HEK293 (cell line): ENCODE measurements at regions not wholly inside any gene's neighbourhood (a gene's known extent, or its start where the extent isn't known, plus 50 kb on each side); places are given as distances from the start of the nearest gene placed in this dataset.

Experiments used
- CTCF ChIA-PET: fragments of 350-600 bp; formaldehyde crosslinking; extraction: SDS; loops from one replicate; lab custom pipeline; 2021; ENCODE audit warnings: antibody characterized with exemption; lab: Yijun Ruan, JAX
- POLR2A ChIA-PET: fragments of 300-600 bp; formaldehyde crosslinking; extraction: SDS; loops from one replicate; lab custom pipeline; 2020; ENCODE audit warnings: antibody characterized with exemption, inconsistent platforms; lab: Yijun Ruan, JAX
- H3K27ac ChIP-seq: fragments of 200-500 bp; sonication (Bioruptor generic); 2 replicates; pipeline ENCODE4 v1.5.1; 2014; ENCODE audit warnings: low read depth, low read length, control low read depth, inconsistent platforms; ENCODE audit errors: extremely low read depth
- H3K36me3 ChIP-seq, 2 experiments: fragments of 200-500 bp in 1 of 2; sonication (Bioruptor generic) in 1 of 2; 1 replicate in 1 of 2; 2 replicates in 1 of 2; pipeline ENCODE4 v1.5.1; 2014 to 2017; ENCODE audit warnings: inconsistent platforms in 2 of 2, low read length in 2 of 2; ENCODE audit not compliant: control insufficient read depth in 2 of 2, insufficient read depth in 1 of 2
- H3K4me1 ChIP-seq: fragments of 200-500 bp; sonication (Bioruptor generic); 2 replicates; pipeline ENCODE4 v1.5.1; 2014; ENCODE audit warnings: mild to moderate bottlenecking, low read length, inconsistent platforms; ENCODE audit not compliant: control insufficient read depth, insufficient read depth
- H3K4me3 ChIP-seq: 2 replicates; pipeline ENCODE4 v1.5.1; 2011; ENCODE audit warnings: low read depth, mild to moderate bottlenecking, control low read depth, low read length, moderate library complexity
- H3K9me3 ChIP-seq: fragments of 200-500 bp; sonication (Bioruptor generic); 2 replicates; pipeline ENCODE4 v1.5.1; 2014; ENCODE audit warnings: low read depth, low read length, inconsistent platforms; ENCODE audit not compliant: control insufficient read depth, insufficient read depth
- BCL11B ChIP-seq: fragments of 450-650 bp; formaldehyde crosslinking; IDR thresholded peaks from 2 replicates; pipeline ENCODE4 v1.5.1; 2016; ENCODE audit warnings: low read depth, missing biosample characterization, missing genetic modification characterization
- FEZF1 ChIP-seq: fragments of 450-650 bp; formaldehyde crosslinking; IDR thresholded peaks from 2 replicates; pipeline ENCODE4 v1.5.1; 2016; ENCODE audit warnings: missing biosample characterization, missing genetic modification characterization
- GFI1B ChIP-seq: fragments of 450-650 bp; formaldehyde crosslinking; IDR thresholded peaks from 2 replicates; pipeline ENCODE4 v1.5.1; 2016; ENCODE audit warnings: missing biosample characterization, missing genetic modification characterization
- HOXD13 ChIP-seq: sonication (generic); formaldehyde crosslinking; IDR thresholded peaks from 2 replicates; pipeline ENCODE4 v1.8.0; 2022; ENCODE audit warnings: missing genetic modification reagents, borderline replicate concordance
- IKZF3 ChIP-seq: fragments of 450-650 bp; IDR thresholded peaks from 2 replicates; pipeline ENCODE4 v1.5.0; 2018; ENCODE audit warnings: missing biosample characterization, mild to moderate bottlenecking, missing genetic modification characterization, moderate library complexity
- OSR2 ChIP-seq: fragments of 450-650 bp; formaldehyde crosslinking; IDR thresholded peaks from 2 replicates; pipeline ENCODE4 v1.5.1; 2016; ENCODE audit warnings: missing biosample characterization, missing genetic modification characterization
- SCRT2 ChIP-seq: fragments of 450-650 bp; formaldehyde crosslinking; IDR thresholded peaks from 2 replicates; pipeline ENCODE4 v1.5.1; 2016; ENCODE audit warnings: missing biosample characterization, missing genetic modification characterization
- WT1 ChIP-seq: fragments of 450-650 bp; formaldehyde crosslinking; IDR thresholded peaks from 2 replicates; pipeline ENCODE4 v1.5.1; 2016; ENCODE audit warnings: missing biosample characterization, missing genetic modification characterization
- ZBTB48 ChIP-seq: fragments of 450-650 bp; formaldehyde crosslinking; IDR thresholded peaks from 2 replicates; pipeline ENCODE4 v1.5.1; 2016; ENCODE audit warnings: missing biosample characterization, missing genetic modification characterization
- ZEB2 ChIP-seq: fragments of 450-650 bp; formaldehyde crosslinking; IDR thresholded peaks from 2 replicates; pipeline ENCODE4 v1.5.1; 2016; ENCODE audit warnings: missing biosample characterization, missing genetic modification characterization
- ZFP37 ChIP-seq: fragments of 450-650 bp; formaldehyde crosslinking; IDR thresholded peaks from 2 replicates; pipeline ENCODE4 v1.5.1; 2016; ENCODE audit warnings: missing biosample characterization, missing genetic modification characterization
- ZNF10 ChIP-seq: fragments of 450-650 bp; formaldehyde crosslinking; IDR thresholded peaks from 2 replicates; pipeline ENCODE4 v1.5.1; 2017; ENCODE audit warnings: missing biosample characterization, missing genetic modification characterization
- ZNF2 ChIP-seq: fragments of 450-650 bp; formaldehyde crosslinking; IDR thresholded peaks from 2 replicates; pipeline ENCODE4 v1.5.1; 2016; ENCODE audit warnings: missing biosample characterization, missing genetic modification characterization
- ZNF211 ChIP-seq: fragments of 450-650 bp; formaldehyde crosslinking; IDR thresholded peaks from 2 replicates; pipeline ENCODE4 v1.5.1; 2016; ENCODE audit warnings: low read depth, missing biosample characterization, missing genetic modification characterization
- ZNF302 ChIP-seq: fragments of 450-650 bp; formaldehyde crosslinking; IDR thresholded peaks from 2 replicates; pipeline ENCODE4 v1.5.1; 2016; ENCODE audit warnings: missing biosample characterization, missing genetic modification characterization, low read depth
- ZNF341 ChIP-seq: fragments of 450-650 bp; formaldehyde crosslinking; IDR thresholded peaks from 2 replicates; pipeline ENCODE4; 2016; ENCODE audit warnings: low read depth, missing biosample characterization, missing genetic modification characterization
- ZNF37A ChIP-seq: fragments of 450-650 bp; IDR thresholded peaks from 2 replicates; pipeline ENCODE4 v1.5.1; 2018; ENCODE audit warnings: missing biosample characterization, missing genetic modification characterization
- ZNF426 ChIP-seq: fragments of 450-650 bp; formaldehyde crosslinking; IDR thresholded peaks from 2 replicates; pipeline ENCODE4 v1.5.1; 2017; ENCODE audit warnings: missing biosample characterization, missing genetic modification characterization, mild to moderate bottlenecking, inconsistent platforms, moderate library complexity
- ZNF501 ChIP-seq: fragments of 450-650 bp; formaldehyde crosslinking; IDR thresholded peaks from 2 replicates; pipeline ENCODE4 v1.5.1; 2016; ENCODE audit warnings: missing biosample characterization, missing genetic modification characterization
- ZNF529 ChIP-seq: fragments of 450-650 bp; formaldehyde crosslinking; IDR thresholded peaks from 2 replicates; pipeline ENCODE4 v1.5.1; 2017; ENCODE audit warnings: missing genetic modification characterization, missing biosample characterization; ENCODE audit not compliant: insufficient replicate concordance
- ZNF530 ChIP-seq: fragments of 450-650 bp; formaldehyde crosslinking; IDR thresholded peaks from 2 replicates; pipeline ENCODE4 v1.5.1; 2016; ENCODE audit warnings: low read depth, missing biosample characterization, missing genetic modification characterization
- ZNF549 ChIP-seq: fragments of 450-650 bp; IDR thresholded peaks from 2 replicates; pipeline ENCODE4 v1.5.1; 2018; ENCODE audit warnings: missing biosample characterization, missing genetic modification characterization, mild to moderate bottlenecking, inconsistent platforms, moderate library complexity
- ZNF561 ChIP-seq: fragments of 450-650 bp; IDR thresholded peaks from 2 replicates; pipeline ENCODE4 v1.5.1; 2018; ENCODE audit warnings: missing biosample characterization, missing genetic modification characterization, borderline replicate concordance
- ZNF596 ChIP-seq: fragments of 450-650 bp; IDR thresholded peaks from 2 replicates; pipeline ENCODE4 v1.5.0; 2018; ENCODE audit warnings: missing biosample characterization, mild to moderate bottlenecking, missing genetic modification characterization, moderate library complexity
- ZNF600 ChIP-seq: fragments of 450-650 bp; formaldehyde crosslinking; IDR thresholded peaks from 2 replicates; pipeline ENCODE4 v1.5.1; 2016; ENCODE audit warnings: missing biosample characterization, missing genetic modification characterization
- ZNF626 ChIP-seq: fragments of 450-650 bp; sonication (Bioruptor Pico); formaldehyde crosslinking; IDR thresholded peaks from 2 replicates; pipeline ENCODE4 v1.5.1; 2018; ENCODE audit warnings: missing biosample characterization, missing genetic modification characterization, inconsistent platforms
- ZNF660 ChIP-seq: fragments of 450-650 bp; IDR thresholded peaks from 2 replicates; pipeline ENCODE4 v1.5.1; 2018; ENCODE audit warnings: missing biosample characterization, mild to moderate bottlenecking, missing genetic modification characterization
- ZNF664 ChIP-seq: fragments of 450-650 bp; formaldehyde crosslinking; IDR thresholded peaks from 2 replicates; pipeline ENCODE4 v1.5.1; 2016; ENCODE audit warnings: missing biosample characterization, missing genetic modification characterization
- ZNF776 ChIP-seq: fragments of 450-650 bp; formaldehyde crosslinking; IDR thresholded peaks from 2 replicates; pipeline ENCODE4 v1.5.0; 2017; ENCODE audit warnings: missing biosample characterization, missing genetic modification characterization, borderline replicate concordance
- ZNF843 ChIP-seq: fragments of 450-650 bp; formaldehyde crosslinking; IDR thresholded peaks from 2 replicates; pipeline ENCODE4 v1.5.1; 2016; ENCODE audit warnings: missing biosample characterization, missing genetic modification characterization
- ZSCAN23 ChIP-seq: fragments of 450-650 bp; formaldehyde crosslinking; IDR thresholded peaks from 2 replicates; pipeline ENCODE4 v1.5.1; 2016; ENCODE audit warnings: missing biosample characterization, missing genetic modification characterization
- TF ChIP-seq, protein P1 (sequence below): fragments of 450-650 bp; formaldehyde crosslinking; conservative IDR thresholded peaks from 2 replicates; pipeline ENCODE4 v1.5.1; 2016; ENCODE audit warnings: low read depth, missing biosample characterization, missing genetic modification characterization
- TF ChIP-seq, protein P2 (sequence below): fragments of 450-650 bp; formaldehyde crosslinking; IDR thresholded peaks from 2 replicates; pipeline ENCODE4 v1.5.1; 2016; ENCODE audit warnings: missing biosample characterization, missing genetic modification characterization, borderline replicate concordance

DNA sequence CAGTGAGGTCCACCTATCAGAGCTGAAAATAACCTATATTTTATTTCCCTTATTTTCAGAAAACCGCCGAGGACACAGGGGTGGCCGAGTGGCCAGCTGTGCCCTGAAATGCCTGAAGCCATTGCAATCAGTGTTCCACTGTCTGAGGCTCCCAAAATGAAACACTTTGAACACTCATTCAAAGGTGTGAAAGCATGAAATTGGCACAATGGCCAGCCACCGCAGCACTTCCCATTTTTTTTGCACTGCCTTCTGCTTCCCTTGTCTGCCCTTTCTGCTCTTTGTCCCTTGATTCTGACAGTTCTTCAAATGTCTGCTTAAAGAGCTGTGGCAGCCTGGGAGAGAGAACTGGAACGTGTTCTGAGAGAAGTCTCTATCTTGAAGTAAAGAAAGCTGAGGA, 1127.5 kb upstream of the CELF4 start:
- ChIA-PET CTCF (no interaction called here), POLR2A (no interaction called here)
- H3K4me1 ChIP-seq: no peaks in the 10 kb centered on the region
- H3K27ac ChIP-seq: no peak overlapping the region
- H3K9me3 ChIP-seq: no peaks in the 10 kb centered on the region
- no peak overlapping the region for H3K4me3 ChIP-seq
- TF ChIP-seq, protein P1, sequence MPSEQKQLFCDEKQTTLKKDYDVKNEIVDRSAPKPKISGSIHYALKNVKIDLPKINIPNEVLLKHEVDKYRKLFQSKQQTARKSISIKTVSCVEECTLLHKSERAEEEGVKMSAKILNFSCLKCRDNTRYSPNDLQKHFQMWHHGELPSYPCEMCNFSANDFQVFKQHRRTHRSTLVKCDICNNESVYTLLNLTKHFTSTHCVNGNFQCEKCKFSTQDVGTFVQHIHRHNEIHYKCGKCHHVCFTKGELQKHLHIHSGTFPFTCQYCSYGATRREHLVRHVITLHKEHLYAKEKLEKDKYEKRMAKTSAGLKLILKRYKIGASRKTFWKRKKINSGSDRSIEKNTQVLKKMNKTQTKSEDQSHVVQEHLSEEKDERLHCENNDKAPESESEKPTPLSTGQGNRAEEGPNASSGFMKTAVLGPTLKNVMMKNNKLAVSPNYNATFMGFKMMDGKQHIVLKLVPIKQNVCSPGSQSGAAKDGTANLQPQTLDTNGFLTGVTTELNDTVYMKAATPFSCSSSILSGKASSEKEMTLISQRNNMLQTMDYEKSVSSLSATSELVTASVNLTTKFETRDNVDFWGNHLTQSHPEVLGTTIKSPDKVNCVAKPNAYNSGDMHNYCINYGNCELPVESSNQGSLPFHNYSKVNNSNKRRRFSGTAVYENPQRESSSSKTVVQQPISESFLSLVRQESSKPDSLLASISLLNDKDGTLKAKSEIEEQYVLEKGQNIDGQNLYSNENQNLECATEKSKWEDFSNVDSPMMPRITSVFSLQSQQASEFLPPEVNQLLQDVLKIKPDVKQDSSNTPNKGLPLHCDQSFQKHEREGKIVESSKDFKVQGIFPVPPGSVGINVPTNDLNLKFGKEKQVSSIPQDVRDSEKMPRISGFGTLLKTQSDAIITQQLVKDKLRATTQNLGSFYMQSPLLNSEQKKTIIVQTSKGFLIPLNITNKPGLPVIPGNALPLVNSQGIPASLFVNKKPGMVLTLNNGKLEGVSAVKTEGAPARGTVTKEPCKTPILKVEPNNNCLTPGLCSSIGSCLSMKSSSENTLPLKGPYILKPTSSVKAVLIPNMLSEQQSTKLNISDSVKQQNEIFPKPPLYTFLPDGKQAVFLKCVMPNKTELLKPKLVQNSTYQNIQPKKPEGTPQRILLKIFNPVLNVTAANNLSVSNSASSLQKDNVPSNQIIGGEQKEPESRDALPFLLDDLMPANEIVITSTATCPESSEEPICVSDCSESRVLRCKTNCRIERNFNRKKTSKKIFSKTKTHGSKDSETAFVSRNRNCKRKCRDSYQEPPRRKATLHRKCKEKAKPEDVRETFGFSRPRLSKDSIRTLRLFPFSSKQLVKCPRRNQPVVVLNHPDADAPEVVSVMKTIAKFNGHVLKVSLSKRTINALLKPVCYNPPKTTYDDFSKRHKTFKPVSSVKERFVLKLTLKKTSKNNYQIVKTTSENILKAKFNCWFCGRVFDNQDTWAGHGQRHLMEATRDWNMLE (tag by site-specific recombination): no peak
- TF ChIP-seq ZEB2 (tag by site-specific recombination): no peak
- no peak for TF ChIP-seq ZNF776 (tag by site-specific recombination)
- no peak for TF ChIP-seq ZNF561 (tag by site-specific recombination)
- TF ChIP-seq OSR2 (tag by site-specific recombination): no peak
- TF ChIP-seq ZBTB48 (tag by site-specific recombination): no peak
- no peak for TF ChIP-seq IKZF3 (tag by site-specific recombination)
- TF ChIP-seq ZNF626 (tag by site-specific recombination): no peak
- no peak for TF ChIP-seq BCL11B
- no peak for TF ChIP-seq FEZF1
- TF ChIP-seq ZNF843 (tag by site-specific recombination): no peak
- TF ChIP-seq ZNF37A: no peak
- no peak for TF ChIP-seq ZNF664 (tag by site-specific recombination)
- no peak for TF ChIP-seq ZNF2 (tag by site-specific recombination)
- no peak for TF ChIP-seq ZSCAN23
- TF ChIP-seq ZNF302 (tag by site-specific recombination): no peak
- no peak for TF ChIP-seq WT1
- no peak for TF ChIP-seq GFI1B (tag by site-specific recombination)
- TF ChIP-seq SCRT2: no peak
- no peaks in the 10 kb centered on the region for H3K36me3 ChIP-seq

DNA sequence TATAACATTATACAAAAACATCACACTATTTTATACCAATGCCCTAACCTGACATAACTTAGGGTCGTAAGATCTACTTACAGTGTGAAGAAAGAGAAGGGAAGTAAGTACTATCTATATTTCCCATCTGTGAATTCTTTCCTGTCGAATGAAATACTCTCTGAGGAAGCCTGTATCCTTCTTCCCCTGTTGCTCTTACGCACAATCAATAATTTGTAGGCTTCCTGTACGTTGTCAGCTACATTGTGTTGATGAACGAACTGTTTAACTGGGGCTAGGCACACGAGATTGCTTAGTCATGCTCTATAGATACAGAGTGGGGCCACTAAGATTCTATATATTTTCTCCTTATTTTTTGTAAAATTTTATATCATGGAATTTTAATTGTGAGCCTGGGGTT, 1125.0 kb upstream of the CELF4 start:
- H3K36me3 ChIP-seq: no peaks in the 10 kb centered on the region
- POLR2A ChIA-PET: no interaction called here
- no peaks in the 10 kb centered on the region for H3K9me3 ChIP-seq
- CTCF ChIA-PET: no interaction called here
- no peak overlapping the region for H3K27ac ChIP-seq
- H3K4me3 ChIP-seq: no peak overlapping the region
- H3K4me1 ChIP-seq: no peaks in the 10 kb centered on the region
- no peak for TF ChIP-seq HOXD13 (CRISPR knock-in tag)
- TF ChIP-seq ZNF596 (tag by site-specific recombination): no peak
- TF ChIP-seq ZNF10 (tag by site-specific recombination): no peak
- TF ChIP-seq, protein P2, sequence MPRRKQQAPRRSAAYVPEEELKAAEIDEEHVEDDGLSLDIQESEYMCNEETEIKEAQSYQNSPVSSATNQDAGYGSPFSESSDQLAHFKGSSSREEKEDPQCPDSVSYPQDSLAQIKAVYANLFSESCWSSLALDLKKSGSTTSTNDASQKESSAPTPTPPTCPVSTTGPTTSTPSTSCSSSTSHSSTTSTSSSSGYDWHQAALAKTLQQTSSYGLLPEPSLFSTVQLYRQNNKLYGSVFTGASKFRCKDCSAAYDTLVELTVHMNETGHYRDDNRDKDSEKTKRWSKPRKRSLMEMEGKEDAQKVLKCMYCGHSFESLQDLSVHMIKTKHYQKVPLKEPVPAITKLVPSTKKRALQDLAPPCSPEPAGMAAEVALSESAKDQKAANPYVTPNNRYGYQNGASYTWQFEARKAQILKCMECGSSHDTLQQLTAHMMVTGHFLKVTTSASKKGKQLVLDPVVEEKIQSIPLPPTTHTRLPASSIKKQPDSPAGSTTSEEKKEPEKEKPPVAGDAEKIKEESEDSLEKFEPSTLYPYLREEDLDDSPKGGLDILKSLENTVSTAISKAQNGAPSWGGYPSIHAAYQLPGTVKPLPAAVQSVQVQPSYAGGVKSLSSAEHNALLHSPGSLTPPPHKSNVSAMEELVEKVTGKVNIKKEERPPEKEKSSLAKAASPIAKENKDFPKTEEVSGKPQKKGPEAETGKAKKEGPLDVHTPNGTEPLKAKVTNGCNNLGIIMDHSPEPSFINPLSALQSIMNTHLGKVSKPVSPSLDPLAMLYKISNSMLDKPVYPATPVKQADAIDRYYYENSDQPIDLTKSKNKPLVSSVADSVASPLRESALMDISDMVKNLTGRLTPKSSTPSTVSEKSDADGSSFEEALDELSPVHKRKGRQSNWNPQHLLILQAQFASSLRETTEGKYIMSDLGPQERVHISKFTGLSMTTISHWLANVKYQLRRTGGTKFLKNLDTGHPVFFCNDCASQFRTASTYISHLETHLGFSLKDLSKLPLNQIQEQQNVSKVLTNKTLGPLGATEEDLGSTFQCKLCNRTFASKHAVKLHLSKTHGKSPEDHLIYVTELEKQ (tag by site-specific recombination): no peak
- no peak for TF ChIP-seq ZNF549 (tag by site-specific recombination)
- no peak for TF ChIP-seq ZNF530 (tag by site-specific recombination)
- no peak for TF ChIP-seq ZNF341 (tag by site-specific recombination)
- no peak for TF ChIP-seq ZNF600 (tag by site-specific recombination)
- no peak for TF ChIP-seq ZNF660 (tag by site-specific recombination)
- TF ChIP-seq ZNF529 (tag by site-specific recombination): no peak
- no peak for TF ChIP-seq ZNF426
- no peak for TF ChIP-seq ZNF211 (tag by site-specific recombination)
- TF ChIP-seq ZNF501 (tag by site-specific recombination): no peak
- TF ChIP-seq ZFP37 (tag by site-specific recombination): no peak
